Panc1 (cell line): ENCODE measurements at regions not wholly inside any gene's neighbourhood (a gene's known extent, or its start where the extent isn't known, plus 50 kb on each side); places are given as distances from the start of the nearest gene placed in this dataset.

ENCODE experiments used
- ATAC-seq: fragments of 200-7000 bp; cut with Tn5 transposase; 2 replicates; pipeline ENCODE4 v1.9.1; 2020; ENCODE audit warnings: mild to moderate bottlenecking, moderate library complexity
- BruUV-seq: library from RNA; stranded (reverse); fragments of 400-500 nt; replicated peaks from 2 replicates; lab custom pipeline; 2021; lab: Mats Ljungman, UMichigan
- CTCF ChIA-PET: fragments of 300-600 bp; sonication (Branson Sonifier 250); formaldehyde crosslinking; loops from one replicate; lab custom pipeline; 2022; ENCODE audit warnings: antibody characterized with exemption; lab: Charles Lee
- POLR2A ChIA-PET: fragments of 300-600 bp; sonication (Branson Sonifier 250); formaldehyde crosslinking; loops from one replicate; lab custom pipeline; 2022; ENCODE audit warnings: antibody characterized with exemption; lab: Charles Lee
- DNase-seq: peaks from one replicate; pipeline ENCODE4 v3.0.0-alpha.2; 2010; ENCODE audit warnings: low read depth, low spot score
- H3K27ac ChIP-seq: 2 replicates; pipeline ENCODE4 v1.5.1; 2011; ENCODE audit warnings: mild to moderate bottlenecking, low read length, inconsistent platforms
- H3K27me3 ChIP-seq: fragments of 200-500 bp; sonication (Bioruptor generic); 2 replicates; pipeline ENCODE4 v1.6.0; 2014; ENCODE audit warnings: low read length, inconsistent platforms; ENCODE audit not compliant: control insufficient read depth, insufficient read depth
- H3K36me3 ChIP-seq: fragments of 200-500 bp; sonication (Bioruptor generic); 2 replicates; pipeline ENCODE4 v1.5.1; 2014; ENCODE audit warnings: inconsistent platforms, mild to moderate bottlenecking, low read length, moderate library complexity; ENCODE audit not compliant: control insufficient read depth, insufficient read depth
- H3K4me1 ChIP-seq: 2 replicates; pipeline ENCODE4 v1.5.1; 2011; ENCODE audit warnings: inconsistent platforms, mild to moderate bottlenecking, low read length, moderate library complexity; ENCODE audit not compliant: control insufficient read depth, insufficient read depth
- H3K4me3 ChIP-seq, 2 experiments: 2 replicates each; pipeline ENCODE4 v1.5.1; 2011 to 2012; ENCODE audit warnings: low read depth in 2 of 2, low read length in 2 of 2, mild to moderate bottlenecking in 2 of 2, inconsistent platforms in 1 of 2, moderate library complexity in 1 of 2
- H3K9me3 ChIP-seq: fragments of 200-500 bp; sonication (Bioruptor generic); 2 replicates; pipeline ENCODE4 v1.5.1; 2014; ENCODE audit warnings: low read depth, mild to moderate bottlenecking, inconsistent platforms, low read length, moderate library complexity; ENCODE audit not compliant: control insufficient read depth, insufficient read depth
- POLR2AphosphoS5 ChIP-seq: IDR thresholded peaks from 2 replicates; pipeline ENCODE4 v1.6.1; 2012; ENCODE audit warnings: mild to moderate bottlenecking, low read depth, low read length, moderate library complexity
- REST ChIP-seq, 2 experiments: IDR thresholded peaks; 2 replicates each; pipeline ENCODE4 v1.6.1; 2011 to 2012; ENCODE audit warnings: low read depth in 2 of 2, control low read depth in 1 of 2, low read length in 1 of 2, mild to moderate bottlenecking in 1 of 2, moderate library complexity in 1 of 2; ENCODE audit not compliant: insufficient read depth in 1 of 2
- SIN3A ChIP-seq: IDR thresholded peaks from 2 replicates; pipeline ENCODE4 v1.6.1; 2012; ENCODE audit warnings: low read depth, mild to moderate bottlenecking, low read length, moderate library complexity, borderline replicate concordance; ENCODE audit not compliant: insufficient read depth
- TCF7L2 ChIP-seq: IDR thresholded peaks from 2 replicates; pipeline ENCODE4 v1.6.1; 2011; ENCODE audit warnings: mild to moderate bottlenecking, low read depth, low read length, inconsistent platforms
- in situ Hi-C: cut with HindIII; loops from 2 replicates; pipeline ENCODE4 v1.10.0; 2016; ENCODE audit warnings: low sequenced_read_pairs, low pct_unique_long_range_greater_than_20kb
- intact Hi-C: fragments of 100-400 bp; cut with micrococcal nuclease; formaldehyde crosslinking; loops from one replicate; pipeline ENCODE4 v1.10.0; 2022; ENCODE audit not compliant: unreplicated experiment
- TF ChIP-seq, protein P1 (sequence below): fragments of 450-650 bp; IDR thresholded peaks from 2 replicates; pipeline ENCODE4 v1.5.1; 2017; ENCODE audit warnings: mild to moderate bottlenecking

GRCh38 chr2:104023306-104023705 is 830.6 kb upstream of the POU3F3 start:
- H3K27ac ChIP-seq, result no peak overlapping the region
- no peaks in the 10 kb centered on the region for H3K9me3 ChIP-seq
- no peaks in the 10 kb centered on the region for H3K27me3 ChIP-seq
- no peak for TF ChIP-seq REST (IDR thresholded peaks at IDR 0.05; ENCODE audit: insufficient read depth in 1 of 2, low read depth in 2 of 2, low read length in 1 of 2)
- TF ChIP-seq, protein P1, sequence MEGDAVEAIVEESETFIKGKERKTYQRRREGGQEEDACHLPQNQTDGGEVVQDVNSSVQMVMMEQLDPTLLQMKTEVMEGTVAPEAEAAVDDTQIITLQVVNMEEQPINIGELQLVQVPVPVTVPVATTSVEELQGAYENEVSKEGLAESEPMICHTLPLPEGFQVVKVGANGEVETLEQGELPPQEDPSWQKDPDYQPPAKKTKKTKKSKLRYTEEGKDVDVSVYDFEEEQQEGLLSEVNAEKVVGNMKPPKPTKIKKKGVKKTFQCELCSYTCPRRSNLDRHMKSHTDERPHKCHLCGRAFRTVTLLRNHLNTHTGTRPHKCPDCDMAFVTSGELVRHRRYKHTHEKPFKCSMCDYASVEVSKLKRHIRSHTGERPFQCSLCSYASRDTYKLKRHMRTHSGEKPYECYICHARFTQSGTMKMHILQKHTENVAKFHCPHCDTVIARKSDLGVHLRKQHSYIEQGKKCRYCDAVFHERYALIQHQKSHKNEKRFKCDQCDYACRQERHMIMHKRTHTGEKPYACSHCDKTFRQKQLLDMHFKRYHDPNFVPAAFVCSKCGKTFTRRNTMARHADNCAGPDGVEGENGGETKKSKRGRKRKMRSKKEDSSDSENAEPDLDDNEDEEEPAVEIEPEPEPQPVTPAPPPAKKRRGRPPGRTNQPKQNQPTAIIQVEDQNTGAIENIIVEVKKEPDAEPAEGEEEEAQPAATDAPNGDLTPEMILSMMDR, result no peak
- TF ChIP-seq SIN3A, result no peak
- no peak for TF ChIP-seq POLR2AphosphoS5
- no peak for TF ChIP-seq TCF7L2
- intact Hi-C loops, result no loop called here
- H3K4me3 ChIP-seq, result no peak overlapping the region
- DNase-seq (no peak), ATAC-seq (no peak)
- H3K36me3 ChIP-seq, result no peaks in the 10 kb centered on the region
- POLR2A ChIA-PET, result no interaction called here
- H3K4me1 ChIP-seq, result no peaks in the 10 kb centered on the region
- in situ Hi-C loops, result no loop called here
- CTCF ChIA-PET, result no interaction called here
- BruUV-seq, result no TSS peak

DNA sequence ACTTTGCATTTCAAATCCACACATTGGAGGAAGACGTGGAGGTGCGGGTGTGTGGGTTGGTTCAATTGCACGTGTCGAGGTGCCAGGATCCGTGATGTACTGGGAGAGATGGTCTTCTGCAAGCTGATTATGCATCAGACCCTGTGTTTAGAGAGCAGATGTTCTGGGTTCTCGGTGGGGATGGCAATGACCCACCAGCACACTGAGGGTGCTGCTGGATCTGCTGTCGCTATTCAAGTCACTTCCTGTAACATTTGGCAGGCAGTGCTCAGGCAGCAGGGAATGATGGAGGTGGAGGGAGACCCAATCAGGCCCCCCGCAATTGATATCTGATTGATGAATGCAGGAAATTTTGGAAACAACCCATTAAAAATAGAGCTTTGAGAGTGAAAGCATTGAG is 830.1 kb upstream of the POU3F3 start:
- Histone ChIP-seq H3K36me3 (no peaks in the 10 kb centered on the region), H3K27ac (no peak overlapping the region), H3K4me1 (no peaks in the 10 kb centered on the region), H3K27me3 (no peaks in the 10 kb centered on the region), H3K9me3 (no peaks in the 10 kb centered on the region), H3K4me3 (no peak overlapping the region)
- CTCF ChIA-PET, result no interaction called here
- POLR2A ChIA-PET, result no interaction called here
- intact Hi-C loops (no loop called here), in situ Hi-C loops (no loop called here)
- TF ChIP-seq REST (IDR thresholded peaks at IDR 0.05; ENCODE audit: insufficient read depth in 1 of 2, low read depth in 2 of 2, low read length in 1 of 2), result no peak
- TF ChIP-seq TCF7L2, result no peak
- ATAC-seq (no peak), DNase-seq (no peak)
- BruUV-seq, result no TSS peak
